GM18861 (cell line): ENCODE measurements at regions not wholly inside any gene's neighbourhood (a gene's known extent, or its start where the extent isn't known, plus 50 kb on each side); places are given as distances from the start of the nearest gene placed in this dataset.

Experiments
- ATAC-seq: cut with Tn5 transposase; IDR thresholded peaks from one replicate; pipeline ENCODE4 v1.9.1; 2021; ENCODE audit not compliant: unreplicated experiment

DNA sequence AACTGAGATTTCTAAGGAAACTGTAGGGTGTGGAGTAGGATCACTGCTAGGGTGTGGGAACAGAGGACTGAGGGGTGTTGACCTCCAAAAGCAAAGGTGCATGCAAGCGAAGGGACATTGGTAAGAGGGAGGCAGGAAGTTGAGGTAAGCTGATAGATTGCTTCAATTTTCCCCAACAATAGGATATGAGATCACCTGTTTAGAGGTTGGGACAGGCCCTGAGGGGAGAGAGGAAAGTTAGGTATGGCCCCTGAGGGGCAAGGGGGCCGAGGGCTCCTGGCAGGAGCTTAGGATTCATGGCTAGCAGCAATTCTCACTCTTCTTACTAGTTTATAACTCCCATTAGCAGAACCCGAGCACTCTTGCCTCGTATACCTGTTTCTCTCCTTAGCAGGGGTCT, 106.8 kb upstream of the RPS6KA2 start:
- no peak for ATAC-seq

DNA sequence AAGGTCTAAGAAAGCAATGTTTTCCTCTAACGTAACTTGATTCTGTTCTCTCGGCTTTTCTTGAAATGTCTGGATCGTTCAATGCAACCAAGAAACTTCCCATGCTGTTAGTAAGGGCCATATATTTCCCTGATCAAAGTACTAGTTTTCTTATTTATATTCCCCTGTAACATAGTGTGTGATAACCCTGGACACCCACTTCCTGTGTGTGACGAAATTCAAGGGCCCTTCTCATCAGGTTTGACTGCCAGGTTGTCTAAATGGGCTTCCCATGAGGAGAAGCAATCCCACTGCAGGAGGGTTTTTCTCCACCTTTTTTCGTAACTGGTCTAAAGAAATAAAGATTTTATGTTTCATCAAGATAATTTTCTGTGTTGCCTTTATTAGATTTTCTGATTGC, 102.6 kb upstream of the RPS6KA2 start:
- ATAC-seq, result no peak

DNA sequence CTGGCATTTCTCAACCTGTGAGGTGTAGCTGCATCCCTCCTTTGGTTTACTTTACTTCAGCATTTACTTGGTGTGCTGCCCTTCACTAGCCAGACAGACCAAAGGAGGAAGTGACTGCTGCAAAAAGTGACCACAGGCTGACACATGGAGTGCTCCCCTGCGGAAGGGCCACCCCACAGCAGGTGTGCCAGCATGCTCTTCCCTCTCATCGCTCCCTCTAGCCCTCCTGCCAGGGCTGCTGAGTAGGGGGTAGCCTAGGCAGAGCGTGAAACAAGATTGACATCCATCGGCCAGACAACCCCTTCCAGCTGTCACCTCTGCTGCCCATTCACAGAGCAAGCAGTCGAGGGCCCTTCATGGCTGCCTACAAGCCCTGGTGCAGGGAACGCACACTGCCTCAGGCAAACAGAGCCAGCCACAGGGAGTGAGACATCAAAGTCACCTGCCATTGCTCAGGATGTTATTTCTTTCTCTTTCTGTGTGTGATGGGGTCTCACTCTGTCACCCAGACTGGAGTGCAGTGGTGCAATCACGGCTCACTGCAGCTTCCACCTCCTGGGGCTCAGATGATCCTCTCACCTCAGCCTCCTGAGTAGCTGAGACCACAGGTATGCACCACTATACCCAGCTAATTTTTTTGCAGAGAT, 102.0 kb upstream of the RPS6KA2 start:
- no peak for ATAC-seq

DNA sequence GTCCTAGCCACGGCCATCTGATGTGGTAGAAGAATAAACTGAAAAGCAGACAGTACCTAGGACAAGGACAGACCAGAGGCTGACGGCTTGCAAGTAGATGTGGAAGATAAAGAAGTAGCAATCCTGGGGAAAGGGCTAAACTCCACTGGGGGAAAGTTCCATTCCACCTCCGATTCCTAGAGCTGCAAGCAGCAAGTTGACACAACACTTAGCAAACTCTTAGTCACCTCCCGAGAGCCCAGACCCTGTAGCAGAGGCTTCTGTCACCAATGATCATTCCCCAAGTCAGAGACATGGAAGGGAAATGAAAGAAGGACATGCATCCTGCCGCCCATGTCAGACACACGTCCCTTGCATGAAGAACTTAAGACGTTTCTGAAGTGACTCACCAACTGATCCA, 99.2 kb upstream of the RPS6KA2 start:
- ATAC-seq, result no peak

DNA sequence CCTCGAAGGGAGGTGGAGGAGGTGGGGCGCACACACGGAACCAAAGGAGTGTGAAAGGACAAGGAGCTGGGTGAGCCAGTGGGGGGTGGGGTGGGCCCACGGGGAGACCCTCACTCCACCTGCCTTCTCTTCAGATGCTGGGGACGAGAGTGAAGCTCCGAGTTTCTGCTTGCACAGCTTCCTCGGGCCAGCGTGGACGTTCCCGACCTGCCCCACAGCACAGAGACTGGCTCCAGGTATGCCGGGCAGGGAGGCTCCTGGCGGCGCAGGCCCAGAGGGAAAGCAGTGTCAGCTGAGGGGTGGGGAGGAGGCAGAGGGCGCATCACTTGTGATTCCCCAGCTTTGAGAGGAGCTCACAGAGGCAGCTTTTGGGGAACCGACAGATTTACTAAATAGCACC, 98.5 kb upstream of the RPS6KA2 start:
- no peak for ATAC-seq

DNA sequence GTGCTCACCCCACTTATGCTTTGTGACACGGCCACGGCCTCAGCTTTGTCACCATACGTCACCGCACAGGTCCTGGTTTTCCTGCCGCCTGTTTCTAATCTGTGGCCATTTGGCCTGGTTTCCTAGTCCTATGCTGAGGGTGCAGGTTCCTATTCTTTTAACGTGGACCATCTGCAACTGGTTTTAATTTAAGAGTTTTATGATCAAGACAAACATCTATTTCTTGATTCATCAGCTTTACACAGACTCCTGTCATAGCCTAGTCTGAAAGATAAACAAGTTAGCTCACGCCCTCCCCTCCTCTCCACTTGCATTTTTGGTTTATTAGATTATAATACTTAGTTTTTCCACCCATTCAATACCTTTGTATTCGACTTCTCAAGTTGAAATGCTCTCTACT, 97.5 kb upstream of the RPS6KA2 start:
- no peak for ATAC-seq

DNA sequence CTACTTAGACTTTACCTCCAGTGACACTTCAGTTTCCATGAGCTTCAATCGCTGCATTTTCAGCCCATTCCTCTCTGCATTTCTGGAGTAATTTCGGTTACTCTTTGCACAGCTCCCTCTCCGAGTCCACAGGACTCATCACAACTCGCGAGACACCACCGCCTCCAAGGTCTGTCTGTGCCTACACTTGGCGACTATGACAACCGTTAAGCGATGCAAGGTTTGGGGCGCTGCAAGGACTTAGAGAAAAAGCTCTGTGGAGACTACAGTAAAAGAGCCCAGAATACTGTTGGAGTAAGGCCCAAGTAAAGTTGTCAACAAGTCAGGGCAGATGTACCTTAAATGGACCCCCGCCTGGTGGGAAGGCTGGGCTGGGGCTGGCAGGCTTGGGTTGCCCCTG, 95.7 kb upstream of the RPS6KA2 start:
- ATAC-seq, result no peak

DNA sequence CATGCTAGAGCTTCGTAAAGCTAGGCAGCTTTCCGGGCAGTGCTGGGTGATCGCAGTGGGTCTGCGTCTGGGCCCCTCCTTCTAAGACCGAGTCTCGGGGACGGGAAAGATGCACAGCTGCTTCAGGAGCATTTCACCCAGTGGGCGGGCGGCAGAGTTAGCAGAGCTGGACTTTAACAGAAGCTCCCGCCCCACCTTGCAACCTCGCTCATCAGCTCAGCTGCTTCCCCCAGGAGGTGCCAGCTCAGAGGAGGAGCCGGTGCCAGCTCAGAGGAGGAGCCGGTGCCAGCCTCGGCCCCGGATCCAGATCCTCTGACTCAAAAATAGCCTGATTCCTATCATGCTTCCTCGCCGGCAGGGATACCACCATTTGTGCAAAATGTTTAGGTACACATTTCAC, 94.5 kb upstream of the RPS6KA2 start:
- ATAC-seq, result no peak

DNA sequence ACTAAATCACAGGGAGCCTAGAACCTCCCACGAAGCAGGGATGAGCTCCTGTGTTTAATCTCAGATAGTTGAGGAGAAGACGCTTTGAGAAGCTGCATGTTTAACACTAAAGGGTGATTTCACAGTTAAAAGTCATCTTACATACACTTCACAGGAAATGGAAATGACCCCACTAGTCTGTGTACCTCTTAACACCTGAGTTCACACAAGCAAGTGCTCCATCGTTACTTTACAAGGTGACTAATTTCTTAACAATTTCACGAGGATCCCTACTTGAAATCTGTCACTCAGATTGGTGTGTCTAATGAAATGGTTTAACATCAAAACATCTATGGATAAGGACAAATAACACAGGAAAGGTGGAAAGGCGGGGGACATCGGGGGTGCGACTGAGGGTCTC, 93.8 kb upstream of the RPS6KA2 start:
- no peak for ATAC-seq

DNA sequence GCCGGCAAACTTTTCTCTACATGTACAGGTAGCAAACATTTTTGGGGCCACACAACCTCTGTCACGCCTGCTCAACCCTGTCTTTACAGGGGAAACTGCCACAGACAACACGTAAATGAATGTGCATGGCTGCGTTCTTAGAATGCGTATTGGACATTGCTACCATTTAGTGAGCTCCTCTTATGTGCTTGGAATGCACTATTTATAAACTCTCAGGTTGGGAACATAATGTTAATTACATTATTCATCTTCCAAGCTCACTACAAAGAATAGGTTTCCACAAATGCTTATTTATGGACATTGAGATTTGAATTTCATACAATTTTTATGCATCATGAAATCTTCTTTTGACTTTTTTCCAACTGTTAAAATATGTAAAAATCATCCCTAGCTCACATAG, 92.0 kb upstream of the RPS6KA2 start:
- ATAC-seq, result no peak

DNA sequence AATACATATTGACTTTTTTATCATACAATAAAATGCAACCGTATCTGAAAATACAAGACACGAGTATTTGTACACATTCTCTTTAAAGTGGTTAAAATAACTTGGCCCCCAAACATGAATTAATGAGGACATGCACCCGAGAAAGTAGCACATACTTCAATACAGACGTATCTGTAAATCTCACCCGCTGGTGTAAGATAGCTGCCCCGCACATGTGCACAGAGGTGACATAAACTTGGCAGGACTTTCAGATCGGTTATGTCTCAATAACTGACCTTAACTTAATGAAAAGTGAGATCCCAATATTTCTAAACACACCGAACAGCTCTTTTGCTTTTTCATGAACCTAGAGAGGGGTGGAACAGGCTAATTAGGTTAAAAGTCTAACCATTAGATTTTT, 91.5 kb upstream of the RPS6KA2 start:
- ATAC-seq, result no peak

DNA sequence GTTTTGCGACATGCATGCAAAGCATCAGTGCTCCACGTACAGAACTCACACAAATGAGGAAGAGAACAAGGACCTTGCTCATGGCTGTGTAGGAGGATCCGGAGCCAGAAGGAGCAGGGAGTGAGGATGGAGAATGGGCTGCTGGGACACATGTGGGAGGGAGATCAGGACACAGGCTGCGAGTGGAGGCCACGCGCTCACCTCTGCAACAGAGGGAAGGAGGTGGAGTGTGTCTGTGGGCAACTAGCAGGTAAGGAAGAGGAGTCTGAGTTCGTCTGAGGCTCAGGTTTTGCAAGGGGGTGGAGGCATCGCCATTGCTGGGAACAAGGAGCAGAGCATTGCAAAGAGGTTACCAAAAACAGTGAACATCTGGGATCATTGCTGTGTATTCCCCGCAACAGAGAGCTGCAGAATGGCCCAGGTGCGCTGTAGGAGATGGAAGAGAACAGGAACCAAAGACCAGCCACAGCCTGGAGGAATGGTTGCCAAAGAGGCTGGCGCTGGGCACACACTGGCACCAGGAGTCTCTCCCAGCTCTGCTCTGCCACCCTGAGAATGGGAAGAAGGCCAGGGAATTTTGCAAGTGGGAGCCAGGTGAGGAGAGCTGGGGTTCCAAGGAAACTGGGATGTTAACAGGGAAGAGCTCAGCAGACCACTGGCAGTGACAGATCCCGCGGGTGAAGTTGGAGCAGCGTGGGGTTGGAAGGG, 90.0 kb upstream of the RPS6KA2 start:
- no peak for ATAC-seq

DNA sequence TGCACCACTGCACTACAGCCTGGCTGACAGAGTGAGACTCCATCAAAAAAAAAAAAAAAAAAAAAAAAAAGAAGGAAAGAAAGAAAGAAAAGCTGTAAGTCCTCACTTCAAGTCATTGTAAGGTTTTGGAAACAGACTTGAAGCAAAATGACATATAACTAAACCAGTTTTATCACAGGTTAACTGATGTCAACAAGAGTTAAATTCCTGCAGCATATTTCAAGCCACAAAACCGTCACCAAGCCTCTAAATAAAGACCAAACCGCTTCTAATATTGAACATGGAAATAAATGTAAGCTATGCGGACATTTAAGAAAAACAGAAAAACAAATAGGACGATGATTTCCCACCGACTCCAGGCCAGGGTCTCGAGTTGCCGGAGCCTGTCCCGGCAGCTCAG, 88.9 kb upstream of the RPS6KA2 start:
- no peak for ATAC-seq

DNA sequence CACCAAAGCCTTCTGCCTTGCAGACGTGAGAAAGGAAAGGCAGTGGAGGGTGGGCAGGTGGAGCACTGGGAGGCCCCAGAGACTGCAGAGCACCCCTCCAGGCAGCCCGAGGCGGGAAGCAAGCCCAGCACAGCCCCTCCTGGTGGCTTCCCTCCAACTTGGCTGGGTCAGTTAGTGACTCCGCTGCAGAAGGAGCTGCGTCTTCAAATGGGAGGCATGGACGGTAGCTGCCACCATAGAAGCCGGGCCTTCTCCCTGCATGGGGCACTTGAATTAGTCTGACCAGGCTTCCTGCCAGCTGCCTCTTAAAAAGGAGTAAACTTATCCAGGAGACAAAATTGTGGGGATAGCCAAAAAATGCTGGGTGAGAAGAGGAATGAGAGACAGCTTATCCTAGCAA, 88.0 kb upstream of the RPS6KA2 start:
- no peak for ATAC-seq

DNA sequence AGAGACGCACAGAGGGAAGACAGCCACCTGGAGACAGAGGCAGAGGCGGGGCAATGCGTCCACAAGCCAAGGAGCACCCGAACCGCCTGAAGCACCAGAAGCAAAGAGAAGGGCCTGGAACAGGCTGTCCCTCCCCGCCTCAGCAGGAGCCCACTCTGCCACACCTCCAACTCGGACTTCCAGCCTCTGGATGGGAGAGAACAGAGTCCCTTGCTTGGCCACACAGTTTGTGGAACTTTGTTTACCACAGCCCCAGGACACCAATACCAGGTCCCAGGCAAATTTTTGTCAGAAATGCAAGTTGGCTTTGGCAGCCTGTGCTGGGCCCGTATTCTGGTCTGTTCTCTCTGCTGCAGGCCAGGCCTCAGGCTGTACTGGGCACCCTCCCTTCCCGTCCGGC, 87.5 kb upstream of the RPS6KA2 start:
- no peak for ATAC-seq

DNA sequence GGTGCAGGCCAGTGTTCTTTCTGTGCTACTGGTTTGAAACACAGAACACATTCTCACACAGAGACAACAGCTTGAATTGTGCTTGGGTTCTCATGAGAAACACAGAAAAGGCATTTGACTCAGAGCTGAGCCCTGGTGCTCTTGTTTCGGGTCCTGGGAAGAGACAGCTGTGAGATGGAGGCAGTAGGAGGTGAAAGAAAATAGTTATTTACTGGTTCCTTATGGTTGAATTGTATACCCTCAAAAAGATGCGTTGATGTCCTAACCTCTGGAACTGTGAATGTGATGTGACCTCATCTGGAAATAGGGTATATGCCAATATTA, 87.1 kb upstream of the RPS6KA2 start:
- no peak for ATAC-seq

DNA sequence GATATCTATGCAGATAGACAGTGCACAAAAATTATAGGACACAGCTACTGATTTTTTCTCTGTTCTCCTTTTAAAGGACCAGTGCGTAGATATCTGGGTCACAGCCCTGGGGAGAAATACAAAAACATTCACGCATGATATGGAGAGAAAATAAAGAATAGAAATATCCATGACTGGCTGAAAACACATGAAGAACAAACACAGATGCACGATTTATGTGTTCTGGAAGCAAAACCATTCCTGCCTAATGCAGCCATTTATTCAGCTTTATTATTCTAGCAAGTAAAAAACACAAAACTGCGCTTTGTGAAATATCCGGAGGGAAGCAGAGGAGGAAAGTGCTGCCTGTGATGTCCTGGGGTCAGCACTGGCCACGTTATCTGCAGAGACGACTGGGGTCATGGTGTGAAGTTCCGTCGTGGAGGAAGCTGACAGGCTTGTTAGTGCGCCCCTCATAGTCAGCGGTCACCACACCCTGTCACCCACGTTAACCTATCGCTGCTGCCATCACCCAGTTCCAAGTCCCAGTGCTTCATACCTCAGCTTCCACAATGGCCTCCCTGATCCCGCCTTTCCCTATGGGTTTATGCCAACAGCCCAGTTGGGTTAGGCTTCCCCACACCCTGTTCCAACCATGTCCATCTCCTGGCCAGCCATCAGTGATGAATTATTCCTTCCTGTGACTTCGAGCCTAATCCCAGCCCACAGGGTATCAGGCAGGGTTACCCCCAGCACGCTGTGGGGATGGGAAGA, 86.6 kb upstream of the RPS6KA2 start:
- ATAC-seq, result no peak

DNA sequence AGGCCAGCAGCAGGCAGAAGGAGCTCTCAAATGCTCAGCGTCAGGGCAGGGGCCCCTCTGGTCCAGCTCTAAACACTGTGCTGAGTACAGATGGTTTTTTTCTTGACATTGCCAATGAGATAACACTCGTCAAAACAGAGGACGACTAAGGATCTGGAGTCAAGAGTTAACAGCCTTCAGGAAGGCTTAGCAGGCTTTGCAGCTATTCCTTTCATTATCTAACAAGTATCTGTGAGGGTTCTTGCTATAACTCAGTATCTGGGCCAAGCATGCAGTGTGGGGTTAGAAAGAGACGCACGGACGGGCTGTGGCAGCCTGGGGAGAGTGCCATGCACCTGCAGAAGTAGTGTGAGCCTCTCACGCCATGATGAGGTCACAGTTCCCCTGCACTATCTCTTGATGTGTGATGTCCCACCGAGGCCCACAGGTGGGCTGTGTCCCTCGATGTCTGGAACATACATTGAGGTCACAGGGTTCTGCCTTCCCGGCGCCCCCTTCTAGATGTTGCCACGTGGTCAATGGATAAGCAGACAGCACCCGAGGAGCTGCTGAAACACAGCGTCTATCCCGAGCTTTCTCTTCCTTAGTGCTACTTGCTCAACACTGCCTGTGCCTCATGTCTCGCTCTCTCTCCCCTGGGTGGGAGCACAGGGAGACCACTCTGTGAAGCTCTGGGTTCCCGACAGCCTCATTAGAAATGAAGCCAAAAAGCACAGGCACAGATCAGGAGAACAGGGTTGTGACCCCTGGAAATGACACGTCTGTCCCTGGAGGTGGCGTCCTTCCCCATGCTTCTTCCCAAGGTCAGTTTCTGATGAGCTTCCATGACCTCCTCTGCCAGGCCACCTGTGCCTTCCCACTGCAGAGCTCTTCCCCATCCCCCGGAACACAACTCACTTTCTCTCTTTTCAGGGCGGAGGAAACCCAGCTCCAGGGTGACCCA, 85.5 kb upstream of the RPS6KA2 start:
- no peak for ATAC-seq

DNA sequence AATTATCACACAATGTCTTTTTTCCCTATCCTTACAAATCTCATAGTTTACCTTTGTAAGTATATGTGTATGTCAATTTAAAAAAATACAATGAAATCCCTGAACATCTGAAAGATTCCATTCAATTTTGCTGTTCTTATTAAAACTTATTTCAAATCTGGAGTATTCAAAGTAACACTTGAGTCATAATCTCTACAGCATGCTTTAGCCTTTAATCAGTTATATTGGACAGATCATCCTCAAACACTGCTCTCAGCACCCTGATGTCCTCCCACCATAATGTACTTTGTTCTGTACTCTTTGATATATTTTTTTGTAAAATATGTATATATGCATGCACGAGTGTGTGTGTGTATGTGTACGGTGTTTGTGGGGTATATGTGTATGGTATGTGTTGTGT, 83.0 kb upstream of the RPS6KA2 start:
- ATAC-seq, result no peak

DNA sequence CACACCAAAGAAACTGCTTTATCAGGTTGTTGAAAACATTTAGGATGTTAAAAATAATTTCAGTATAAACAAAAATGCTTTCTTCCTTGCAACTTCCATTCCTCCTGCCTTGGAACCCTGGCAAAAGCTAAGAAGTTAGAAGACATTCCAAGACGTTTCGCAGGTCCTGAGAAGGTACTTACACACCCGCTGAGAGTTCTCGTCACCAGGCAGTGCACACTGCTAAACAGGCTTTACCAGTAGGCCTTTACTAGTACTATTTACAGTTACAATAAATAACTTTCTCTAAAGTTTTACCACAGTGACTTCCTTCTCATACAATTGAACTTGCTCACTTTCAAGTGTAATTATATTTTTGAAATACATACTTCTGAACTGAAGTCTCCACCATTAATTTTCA, 81.4 kb upstream of the RPS6KA2 start:
- ATAC-seq, result no peak

DNA sequence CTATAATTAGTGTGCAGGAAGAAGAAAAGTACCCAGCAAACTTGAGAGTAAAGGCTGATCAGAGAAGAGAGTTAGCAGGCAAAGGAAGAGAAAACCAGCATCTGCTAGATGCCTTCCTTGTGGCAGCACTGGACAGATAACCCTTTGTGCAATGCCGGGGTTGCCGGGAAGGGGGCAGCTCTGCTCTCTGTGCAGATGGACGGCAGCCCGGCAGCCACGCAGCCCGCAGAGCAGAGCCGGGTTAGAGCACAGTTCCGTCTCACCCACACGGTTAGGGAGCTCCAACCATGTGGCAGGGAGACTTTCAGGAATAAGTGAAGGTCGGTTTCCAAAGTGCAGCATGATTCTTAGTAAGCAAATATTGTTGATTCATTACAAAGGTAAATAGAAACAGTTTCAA, 80.0 kb upstream of the RPS6KA2 start:
- peak; percentile 54 for ATAC-seq
